ENCODE measurements at regions not wholly inside any gene's neighbourhood (a gene's known extent, or its start where the extent isn't known, plus 50 kb on each side); places are given as distances from the start of the nearest gene placed in this dataset.

GRCh38 chr5:72034770-72035169, 72.5 kb upstream of the MAP1B start:
- Histone ChIP-seq H3K36me3 (no peaks in the 10 kb centered on the region), H3K27me3 (no peaks in the 10 kb centered on the region), H3K27ac (no peak overlapping the region), H3K4me1 (no peaks in the 10 kb centered on the region), H3K9me3 (no peaks in the 10 kb centered on the region), H3K4me3 (no peak overlapping the region)
- DNase-seq (no peak), ATAC-seq (peak in 2 of 4 donors; percentile 34 to 45)
- intact Hi-C loops (cut with DNase I): no loop called here
- 74 to 81% (median 75%) methylated on average over 4 of the region's 4 CpGs for WGBS, 4 donors
- TF ChIP-seq CTCF (IDR thresholded peaks at IDR 0.05) (no peak), POLR2A (IDR thresholded peaks at IDR 0.05) (no peak)

- 77 to 89% (median 79%) methylated on average over 3 of the region's 3 CpGs for WGBS, 4 donors
- intact Hi-C loops (cut with DNase I): no loop called here
- Histone ChIP-seq H3K4me3 (no peak overlapping the region), H3K9me3 (no peaks in the 10 kb centered on the region), H3K27me3 (no peaks in the 10 kb centered on the region), H3K4me1 (no peaks in the 10 kb centered on the region), H3K27ac (no peak overlapping the region), H3K36me3 (no peaks in the 10 kb centered on the region)
- ATAC-seq: no peak
- TF ChIP-seq CTCF (IDR thresholded peaks at IDR 0.05) (no peak), POLR2A (IDR thresholded peaks at IDR 0.05) (no peak)
- no peak for DNase-seq
These were observed 71.4 kb upstream of the MAP1B start for GRCh38 chr5:72035831-72036230.

GRCh38 chr5:72036951-72037350, 70.3 kb upstream of the MAP1B start:
- ATAC-seq (no peak), DNase-seq (no peak)
- H3K9me3 ChIP-seq: no peaks in the 10 kb centered on the region
- TF ChIP-seq POLR2A (IDR thresholded peaks at IDR 0.05) (no peak), CTCF (IDR thresholded peaks at IDR 0.05) (no peak)
- intact Hi-C loops (cut with DNase I): no loop called here
- H3K36me3 ChIP-seq: no peaks in the 10 kb centered on the region
- no peaks in the 10 kb centered on the region for H3K4me1 ChIP-seq
- H3K27me3 ChIP-seq: no peaks in the 10 kb centered on the region
- no peak overlapping the region for H3K4me3 ChIP-seq
- H3K27ac ChIP-seq: no peak overlapping the region
- WGBS, 4 donors: 41 to 64% (median 48%) methylated on average over 3 of the region's 3 CpGs

- Histone ChIP-seq H3K27ac (peak overlapping the region in 9 of 12 donors; percentile 4 to 67 (median 28)), H3K36me3 (no peaks in the 10 kb centered on the region)
- ATAC-seq: peak in 2 of 4 donors; percentile 55 to 62
These were observed 66.8 kb upstream of the MAP1B start for GRCh38 chr5:72040513-72040912.

More at GRCh38 chr5:72040513-72040912, 66.8 kb upstream of the MAP1B start:
- Histone ChIP-seq H3K9me3 (no peaks in the 10 kb centered on the region), H3K27me3 (no peaks in the 10 kb centered on the region), H3K4me3 (no peak overlapping the region), H3K4me1 (no peaks in the 10 kb centered on the region)
- DNase-seq: no peak
- TF ChIP-seq POLR2A (IDR thresholded peaks at IDR 0.05) (no peak), CTCF (IDR thresholded peaks at IDR 0.05) (no peak)
- intact Hi-C loops (cut with DNase I): no loop called here
